CD14-positive monocyte (primary cell): ENCODE measurements at regions not wholly inside any gene's neighbourhood (a gene's known extent, or its start where the extent isn't known, plus 50 kb on each side); places are given as distances from the start of the nearest gene placed in this dataset.

Experiments used
- DNase-seq, 3 donors: peaks; one replicate each; pipeline ENCODE4 v3.0.0-alpha.2; 2011 to 2022
- H2AFZ ChIP-seq: 2 replicates; pipeline ENCODE4 v1.6.0; 2012; ENCODE audit warnings: mild to moderate bottlenecking, low read depth, low read length, inconsistent platforms; ENCODE audit not compliant: insufficient read depth, poor library complexity, severe bottlenecking
- H3K27ac ChIP-seq, 2 donors: 1 replicate in 1 of 2; 2 replicates in 1 of 2; pipeline ENCODE4 v1.5.1; 2012 to 2013; ENCODE audit warnings: low read length in 2 of 2, control low read depth in 1 of 2, inconsistent platforms in 1 of 2, low read depth in 1 of 2, mild to moderate bottlenecking in 1 of 2
- H3K27me3 ChIP-seq, 2 donors: one replicate each; pipeline versions ENCODE4 v1.6.0 to v1.6.1; 2011 to 2013; ENCODE audit warnings: low read length in 2 of 2; ENCODE audit not compliant: control insufficient read depth in 2 of 2, insufficient read depth in 2 of 2
- H3K36me3 ChIP-seq, 2 donors: replicated peaks in 1 of 2; 1 replicate in 1 of 2; 2 replicates in 1 of 2; pipeline versions ENCODE4 v1.5.1 to v1.6.1; 2012 to 2013; ENCODE audit warnings: low read length in 2 of 2, control low read depth in 1 of 2, inconsistent platforms in 1 of 2, mild to moderate bottlenecking in 1 of 2; ENCODE audit not compliant: insufficient read depth in 2 of 2, control insufficient read depth in 1 of 2
- H3K4me1 ChIP-seq, 2 donors: 1 replicate in 1 of 2; 2 replicates in 1 of 2; pipeline versions ENCODE4 v1.5.1 to v1.6.1; 2012 to 2013; ENCODE audit warnings: low read length in 2 of 2, control low read depth in 1 of 2, inconsistent platforms in 1 of 2, mild to moderate bottlenecking in 1 of 2, moderate library complexity in 1 of 2; ENCODE audit not compliant: insufficient read depth in 2 of 2, control insufficient read depth in 1 of 2
- H3K4me2 ChIP-seq: replicated peaks from 2 replicates; pipeline ENCODE3; 2012; ENCODE audit warnings: low read length, moderate library complexity, mild to moderate bottlenecking; ENCODE audit not compliant: poor library complexity, severe bottlenecking; ENCODE audit errors: extremely low read depth
- H3K4me3 ChIP-seq, 3 experiments: fragments of 200-600 bp in 1 of 3; sonication (generic) in 1 of 3; replicated peaks in 1 of 3; 1 replicate in 2 of 3; 2 replicates in 1 of 3; pipeline ENCODE4 v1.5.1; 2011 to 2013; ENCODE audit warnings: low read length in 3 of 3, mild to moderate bottlenecking in 3 of 3, control low read depth in 2 of 3, low read depth in 2 of 3, inconsistent platforms in 1 of 3, moderate library complexity in 1 of 3
- H3K79me2 ChIP-seq: 2 replicates; pipeline ENCODE4 v1.6.0; 2012; ENCODE audit warnings: mild to moderate bottlenecking, control low read depth, inconsistent platforms, low read length, moderate library complexity; ENCODE audit not compliant: insufficient read depth
- H3K9ac ChIP-seq: 2 replicates; pipeline ENCODE4 v1.6.0; 2017; ENCODE audit warnings: low read length, mild to moderate bottlenecking; ENCODE audit not compliant: insufficient read depth, poor library complexity, severe bottlenecking
- H3K9me3 ChIP-seq, 2 donors: replicated peaks in 1 of 2; 1 replicate in 1 of 2; 2 replicates in 1 of 2; pipeline versions ENCODE4 v1.5.1 to v1.6.1; 2012 to 2013; ENCODE audit warnings: low read length in 2 of 2, control low read depth in 1 of 2; ENCODE audit not compliant: control insufficient read depth in 1 of 2, insufficient read depth in 1 of 2
- H4K20me1 ChIP-seq: 2 replicates; pipeline ENCODE4 v1.6.0; 2012; ENCODE audit warnings: mild to moderate bottlenecking, low read length, control low read depth, moderate library complexity; ENCODE audit not compliant: insufficient read depth
- H3K27ac Mint-ChIP-seq, 7 donors: one replicate each; pipeline ENCODE4 v1.8.0; 2020; ENCODE audit warnings: mild to moderate bottlenecking in 7 of 7, mixed read lengths in 7 of 7, moderate library complexity in 6 of 7, inconsistent platforms in 2 of 7
- H3K27me3 Mint-ChIP-seq, 3 donors: one replicate each; pipeline ENCODE4 v1.8.0; 2021 to 2022; ENCODE audit warnings: low read depth in 3 of 3, mild to moderate bottlenecking in 3 of 3, mixed read lengths in 3 of 3, moderate library complexity in 3 of 3, inconsistent platforms in 1 of 3
- H3K36me3 Mint-ChIP-seq, 2 donors: one replicate each; pipeline ENCODE4 v1.8.0; 2020; ENCODE audit warnings: mixed read lengths in 2 of 2, inconsistent platforms in 1 of 2, mild to moderate bottlenecking in 1 of 2
- H3K4me1 Mint-ChIP-seq: one replicate; pipeline ENCODE4 v1.8.0; 2020; ENCODE audit warnings: mild to moderate bottlenecking, mixed read lengths
- H3K4me3 Mint-ChIP-seq, 2 donors: one replicate each; pipeline ENCODE4 v1.8.0; 2020; ENCODE audit warnings: mild to moderate bottlenecking in 2 of 2, mixed read lengths in 2 of 2, moderate library complexity in 1 of 2
- H3K9me3 Mint-ChIP-seq, 7 donors: one replicate each; pipeline ENCODE4 v1.8.0; 2020 to 2022; ENCODE audit warnings: mixed read lengths in 7 of 7, mild to moderate bottlenecking in 6 of 7, moderate library complexity in 6 of 7, inconsistent platforms in 2 of 7
- CTCF ChIP-seq: fragments of 200-600 bp; IDR thresholded peaks from one replicate; pipeline ENCODE4 v1.8.0; 2022; ENCODE audit warnings: antibody characterized with exemption, mild to moderate bottlenecking
- WGBS: methylation state at CpG from one replicate; pipeline ENCODE4 v1.1.5; 2013; ENCODE audit warnings: missing lambda C conversion rate; ENCODE audit not compliant: insufficient coverage; 5-methylcytosine and 5-hydroxymethylcytosine counted together
- intact Hi-C, 2 donors: fragments of 100-400 bp; cut with micrococcal nuclease; formaldehyde crosslinking; loops; one replicate each; pipeline versions ENCODE4 v1.15.0 to v1.15.1; 2023

- Mint-ChIP-seq H3K27me3 (peaks cover 0 to 9% (median 3%) of the 10 kb centered on the region in 3 donors), H3K27ac (no peak overlapping the region), H3K36me3 (peaks cover 0 to 2% of the 10 kb centered on the region in 2 donors), H3K4me1 (peaks cover 50% of the 10 kb centered on the region), H3K4me3 (no peak overlapping the region), H3K9me3 (peaks cover 0 to 1% (median 0%) of the 10 kb centered on the region in 7 donors)
- Histone ChIP-seq H3K4me2 (no peak overlapping the region), H3K9ac (no peak overlapping the region), H3K9me3 (no peaks in the 10 kb centered on the region), H3K79me2 (no peaks in the 10 kb centered on the region), H3K4me1 (peaks cover 31 to 50% of the 10 kb centered on the region in 2 donors), H3K4me3 (no peak overlapping the region), H4K20me1 (no peaks in the 10 kb centered on the region), H3K36me3 (no peaks in the 10 kb centered on the region), H2AFZ (no peak overlapping the region), H3K27ac (no peak overlapping the region), H3K27me3 (no peaks in the 10 kb centered on the region)
- DNase-seq = no peak
- 42% methylated on average over 5 of the region's 16 CpGs for WGBS
- intact Hi-C loops = no loop called here
- TF ChIP-seq CTCF = no peak
Measured at GRCh38 chr12:111168009-111168900, 200.6 kb downstream of the PHETA1 start.

GRCh38 chr12:111166779-111167540 is 201.9 kb downstream of the PHETA1 start:
- H3K27ac Mint-ChIP-seq = no peak overlapping the region

More at GRCh38 chr12:111166779-111167540, 201.9 kb downstream of the PHETA1 start:
- Histone ChIP-seq H3K4me3 (no peak overlapping the region), H2AFZ (no peak overlapping the region), H4K20me1 (no peaks in the 10 kb centered on the region), H3K27me3 (no peaks in the 10 kb centered on the region), H3K36me3 (no peaks in the 10 kb centered on the region), H3K27ac (no peak overlapping the region), H3K9ac (no peak overlapping the region), H3K9me3 (no peaks in the 10 kb centered on the region), H3K79me2 (no peaks in the 10 kb centered on the region), H3K4me1 (peaks cover 31 to 39% of the 10 kb centered on the region in 2 donors), H3K4me2 (no peak overlapping the region)
- H3K27me3 Mint-ChIP-seq = peaks cover 0 to 9% (median 2%) of the 10 kb centered on the region in 3 donors
- H3K9me3 Mint-ChIP-seq = peaks cover 0 to 1% (median 0%) of the 10 kb centered on the region in 7 donors
- intact Hi-C loops = no loop called here
- DNase-seq = no peak
- WGBS = 94% methylated on average over 22 of the region's 22 CpGs
- TF ChIP-seq CTCF = no peak
- H3K4me3 Mint-ChIP-seq = no peak overlapping the region
- H3K36me3 Mint-ChIP-seq = no peaks in the 10 kb centered on the region
- H3K4me1 Mint-ChIP-seq = peaks cover 42% of the 10 kb centered on the region
